ENCODE measurements at regions not wholly inside any gene's neighbourhood (a gene's known extent, or its start where the extent isn't known, plus 50 kb on each side); places are given as distances from the start of the nearest gene placed in this dataset.

- no peak for TF ChIP-seq CTCF (conservative IDR thresholded peaks at IDR 0.05; ENCODE audit: low read depth in 2 of 2)
- no peak for TF ChIP-seq EZH2 (IDR thresholded peaks at IDR 0.05; ENCODE audit: low read depth, unreplicated experiment)
- TF ChIP-seq REST (IDR thresholded peaks at IDR 0.05; ENCODE audit: unreplicated experiment): no peak
- no peak for TF ChIP-seq ZNF114 (CRISPR knock-in tag; IDR thresholded peaks at IDR 0.05)
- TF ChIP-seq EZH2phosphoT487 (IDR thresholded peaks at IDR 0.05; ENCODE audit: unreplicated experiment): no peak
- TF ChIP-seq CREB1 (CRISPR knock-in tag; IDR thresholded peaks at IDR 0.05; ENCODE audit: low read depth): no peak
- TF ChIP-seq POLR2AphosphoS5 (IDR thresholded peaks at IDR 0.05; ENCODE audit: low read depth): no peak
- TF ChIP-seq JUNB (IDR thresholded peaks at IDR 0.05; ENCODE audit: unreplicated experiment): no peak
- no peak for TF ChIP-seq ZNF462 (CRISPR knock-in tag; IDR thresholded peaks at IDR 0.05)
Observed at GRCh38 chr5:145225529-145225928, 609.6 kb downstream of the PRELID2 start.

Data from GM23338 (cell line).